ENCODE measurements at regions not wholly inside any gene's neighbourhood (a gene's known extent, or its start where the extent isn't known, plus 50 kb on each side); places are given as distances from the start of the nearest gene placed in this dataset.
"Not testable (repeated sequence)": the region's sequence is repeated elsewhere in the genome, so short reads cannot be mapped to it uniquely, and the experiment has no call there.

DNA sequence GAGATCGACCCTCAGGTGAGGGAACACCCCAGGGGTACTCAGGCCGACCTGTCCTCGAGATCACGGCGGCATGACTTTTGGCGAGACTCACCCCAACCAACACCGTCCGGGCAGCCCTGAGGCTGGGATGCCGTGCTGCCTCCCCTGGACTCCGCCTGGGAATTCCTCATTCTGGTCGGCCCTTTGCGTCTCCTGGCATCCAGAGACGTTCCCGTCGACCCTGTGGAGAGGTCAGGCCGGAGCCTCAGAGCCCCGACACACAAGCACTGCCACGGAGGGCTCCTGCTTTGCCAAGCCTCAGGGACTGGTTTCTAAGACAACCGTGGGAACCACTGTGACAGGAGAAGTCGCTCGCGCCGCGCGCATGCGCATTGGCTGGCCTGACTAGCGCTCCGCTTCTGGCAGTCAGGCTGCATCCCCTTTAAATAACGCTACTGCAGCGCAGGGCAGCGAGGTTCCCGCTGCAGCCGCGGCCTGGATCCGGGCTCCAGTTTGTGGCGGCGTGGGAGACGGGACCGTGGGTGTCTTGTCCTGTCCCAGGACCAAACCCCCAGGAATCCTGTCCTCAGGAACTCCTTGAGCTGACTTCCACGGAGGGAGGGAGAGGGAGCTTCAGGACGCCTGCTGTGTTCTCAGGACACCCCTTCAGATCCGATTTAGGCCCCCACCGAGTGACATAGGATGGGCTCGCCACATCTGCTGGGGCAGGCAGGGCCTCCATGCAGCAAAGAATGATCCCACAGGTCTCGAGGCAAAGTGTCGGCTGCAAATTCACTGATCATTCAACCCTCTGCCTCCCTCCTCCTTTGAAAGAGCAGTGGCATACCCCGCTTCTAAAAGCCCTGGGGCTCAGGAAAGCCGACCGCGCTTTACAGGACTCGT is 163.2 kb upstream of the ZNF337 start:
- intact Hi-C loops (cut with DNase I; ENCODE audit: low total_unique reads) = no loop called here
- WGBS, 2 donors (ENCODE audit: low coverage in 1 of 2) = 34 to 50% methylated on average over 1 to 42 of the region's 51 CpGs
- in situ Hi-C loops (cut with MboI; ENCODE audit: low pct_ligation_motif_present in 1 of 4, low pct_unique_long_range_greater_than_20kb in 1 of 4, low sequenced_read_pairs in 3 of 4) = loop anchor here in 2 of 4 donors (25.0 kb wide), 3 partner anchors 127 to 273 kb away; partner anchors contain the start of genes NINL (in 1 of the 2) and ZNF337 (in 1 of the 2)
- peaks cover 11 to 39% (median 32%) of the 10 kb centered on the region in 4 donors for H3K4me1 ChIP-seq
- no peak for TF ChIP-seq POLR2A (IDR thresholded peaks at IDR 0.05)
- TF ChIP-seq EP300 (IDR thresholded peaks at IDR 0.05; ENCODE audit: low read depth) = no peak
- no peak for TF ChIP-seq POLR2AphosphoS5 (IDR thresholded peaks at IDR 0.05)
- no peak for TF ChIP-seq CTCF (IDR thresholded peaks at IDR 0.05)
- H3K27me3 ChIP-seq = peaks cover 55% of the 10 kb centered on the region
- no peaks in the 10 kb centered on the region for H3K9me3 ChIP-seq
- H3K36me3 ChIP-seq = no peaks in the 10 kb centered on the region
- no peak overlapping the region for H3K27ac ChIP-seq
- DNase-seq = peak; percentile 59
- peak overlapping the region in 1 of 4 donors; percentile 25 for H3K4me3 ChIP-seq

- Histone ChIP-seq H3K4me1 (peaks cover 11 to 38% (median 31%) of the 10 kb centered on the region in 4 donors), H3K4me3 (peak overlapping the region in 1 of 4 donors; percentile 30), H3K9me3 (no peaks in the 10 kb centered on the region), H3K27ac (no peak overlapping the region), H3K36me3 (no peaks in the 10 kb centered on the region), H3K27me3 (peaks cover 44% of the 10 kb centered on the region)
- 55% methylated on average over 36 of the region's 37 CpGs; no CpG with 5 or more reads in 1 of the 2 donors for WGBS, 2 donors (ENCODE audit: low coverage in 1 of 2)
- no peak for TF ChIP-seq EP300 (IDR thresholded peaks at IDR 0.05; ENCODE audit: low read depth)
- no peak for TF ChIP-seq POLR2A (IDR thresholded peaks at IDR 0.05)
- TF ChIP-seq POLR2AphosphoS5 (IDR thresholded peaks at IDR 0.05) = no peak
- no peak for TF ChIP-seq CTCF (IDR thresholded peaks at IDR 0.05)
- in situ Hi-C loops (cut with MboI; ENCODE audit: low pct_ligation_motif_present in 1 of 4, low pct_unique_long_range_greater_than_20kb in 1 of 4, low sequenced_read_pairs in 3 of 4) = loop anchor here in 2 of 4 donors (25.0 kb wide), 3 partner anchors 129 to 271 kb away; partner anchors contain the start of genes NINL (in 1 of the 2) and ZNF337 (in 1 of the 2)
- intact Hi-C loops (cut with DNase I; ENCODE audit: low total_unique reads) = no loop called here
- no peak for DNase-seq
Observed at GRCh38 chr20:25858495-25859425, 162.1 kb upstream of the ZNF337 start.

- DNase-seq; H3K36me3 ChIP-seq; H3K4me3 ChIP-seq; H3K27ac ChIP-seq; H3K9me3 ChIP-seq; intact Hi-C loops (cut with DNase I; ENCODE audit: low total_unique reads): not testable (repeated sequence)
- in situ Hi-C loops (cut with MboI; ENCODE audit: low pct_ligation_motif_present in 1 of 4, low pct_unique_long_range_greater_than_20kb in 1 of 4, low sequenced_read_pairs in 3 of 4) = loop anchor here in 2 of 4 donors (25.0 kb wide), 3 partner anchors 130 to 270 kb away; partner anchors contain the start of genes NINL (in 1 of the 2) and ZNF337 (in 1 of the 2)
- H3K27me3 ChIP-seq = peaks cover 36% of the 10 kb centered on the region
- peaks cover 4 to 28% (median 22%) of the 10 kb centered on the region in 4 donors for H3K4me1 ChIP-seq
- WGBS, 2 donors (ENCODE audit: low coverage in 1 of 2) = 83 to 91% methylated on average over 13 to 28 of the region's 28 CpGs
Observed at GRCh38 chr20:25857091-25857788, 160.6 kb upstream of the ZNF337 start.

DNA sequence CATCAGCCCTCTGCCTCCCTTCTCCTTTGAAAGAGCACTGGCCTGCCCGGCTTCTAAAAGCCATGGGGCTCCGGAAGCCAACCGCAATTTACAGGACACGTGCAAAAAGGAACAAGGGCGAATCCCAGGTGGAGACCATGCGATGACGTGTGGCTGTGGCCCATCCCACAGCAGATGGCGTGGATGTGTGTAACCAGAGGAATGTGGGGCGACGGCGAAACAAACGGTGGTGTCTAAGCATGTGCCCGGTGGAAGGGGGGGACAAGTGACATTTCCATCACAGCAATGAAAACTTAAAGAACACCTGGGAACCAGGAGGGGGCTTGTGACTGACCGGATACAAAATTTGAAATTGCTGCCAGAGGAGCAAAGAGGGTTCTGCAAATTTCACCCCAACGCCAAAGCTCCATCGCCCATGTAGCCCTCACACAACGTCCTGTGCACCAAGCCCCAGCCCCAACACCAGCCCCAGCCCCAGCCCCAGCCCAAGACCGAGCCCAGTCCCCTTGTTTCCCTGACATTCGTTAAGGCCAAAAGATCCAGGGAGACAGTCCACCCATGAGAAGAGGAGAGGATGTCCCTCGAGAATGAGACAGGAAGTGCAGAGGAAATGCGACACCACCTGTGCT is 159.7 kb upstream of the ZNF337 start:
- H3K9me3 ChIP-seq = no peaks in the 10 kb centered on the region
- H3K27me3 ChIP-seq = peaks cover 31% of the 10 kb centered on the region
- TF ChIP-seq CTCF (IDR thresholded peaks at IDR 0.05) = no peak
- intact Hi-C loops (cut with DNase I; ENCODE audit: low total_unique reads) = no loop called here
- WGBS, 2 donors (ENCODE audit: low coverage in 1 of 2) = 67 to 92% methylated on average over 1 to 21 of the region's 21 CpGs
- in situ Hi-C loops (cut with MboI; ENCODE audit: low pct_ligation_motif_present in 1 of 4, low pct_unique_long_range_greater_than_20kb in 1 of 4, low sequenced_read_pairs in 3 of 4) = loop anchor here in 2 of 4 donors (25.0 kb wide), 3 partner anchors 131 to 269 kb away; partner anchors contain the start of genes NINL (in 1 of the 2) and ZNF337 (in 1 of the 2)
- no peak overlapping the region for H3K4me3 ChIP-seq
- H3K27ac ChIP-seq = no peak overlapping the region
- H3K36me3 ChIP-seq = no peaks in the 10 kb centered on the region
- peaks cover 0 to 21% (median 14%) of the 10 kb centered on the region in 4 donors for H3K4me1 ChIP-seq
- DNase-seq = no peak

DNA sequence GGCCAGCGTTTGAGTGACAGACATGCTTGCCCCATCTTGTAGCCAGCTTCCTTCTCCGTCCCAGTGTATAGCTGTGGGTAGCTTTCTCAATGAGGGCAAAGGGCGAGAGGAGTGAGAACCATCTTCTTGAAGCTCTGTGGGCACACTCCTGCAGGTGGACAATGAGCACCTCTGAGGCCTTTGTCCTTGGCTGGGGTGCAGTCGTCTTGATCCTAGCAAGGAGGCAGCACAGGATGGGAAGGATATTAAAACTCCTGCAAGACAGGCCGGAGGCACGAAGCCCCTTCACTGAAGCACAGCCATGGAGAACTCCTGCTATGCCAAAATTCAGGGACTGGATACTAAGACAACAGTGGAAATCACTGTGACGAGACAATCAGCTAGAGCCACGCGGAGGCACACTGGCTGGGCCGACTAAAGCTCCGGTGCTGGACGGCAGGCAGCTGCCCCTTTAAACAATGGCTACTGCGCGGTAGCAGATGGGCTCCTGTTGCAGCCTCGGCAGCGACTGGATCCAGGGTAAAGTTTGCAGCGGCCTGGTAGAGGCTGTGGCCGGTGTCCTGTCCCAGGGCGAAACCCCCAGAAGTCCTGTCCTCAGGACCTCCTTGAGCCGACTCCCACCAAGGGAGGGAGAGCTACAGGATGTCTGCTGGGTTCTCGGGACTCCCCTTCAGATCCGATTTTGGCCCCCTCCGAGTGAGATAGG is 159.0 kb upstream of the ZNF337 start:
- in situ Hi-C loops (cut with MboI; ENCODE audit: low pct_ligation_motif_present in 1 of 4, low pct_unique_long_range_greater_than_20kb in 1 of 4, low sequenced_read_pairs in 3 of 4) = loop anchor here in 2 of 4 donors (25.0 kb wide), 3 partner anchors 132 to 268 kb away; partner anchors contain the start of genes NINL (in 1 of the 2) and ZNF337 (in 1 of the 2)

More for the DNA sequence above, 159.0 kb upstream of the ZNF337 start:
- H3K27ac ChIP-seq; intact Hi-C loops (cut with DNase I; ENCODE audit: low total_unique reads); H3K36me3 ChIP-seq; DNase-seq; H3K4me3 ChIP-seq; H3K9me3 ChIP-seq: not testable (repeated sequence)
- H3K4me1 ChIP-seq = peaks cover 0 to 19% (median 11%) of the 10 kb centered on the region in 4 donors
- peaks cover 25% of the 10 kb centered on the region for H3K27me3 ChIP-seq
- 80 to 94% methylated on average over 1 to 23 of the region's 23 CpGs for whole genome bisulfite sequencing, 2 donors (ENCODE audit: low coverage in 1 of 2)

All from transverse colon (tissue), 4 donors.